WTC11 (cell line): ENCODE measurements at regions not wholly inside any gene's neighbourhood (a gene's known extent, or its start where the extent isn't known, plus 50 kb on each side); places are given as distances from the start of the nearest gene placed in this dataset.

ENCODE experiments used
- AFF4 ChIP-seq: sonication (generic); formaldehyde crosslinking; IDR thresholded peaks from 2 replicates; pipeline ENCODE4 v1.8.1; 2023; ENCODE audit warnings: mild to moderate bottlenecking, missing genetic modification reagents, borderline replicate concordance
- ARID4B ChIP-seq: sonication (generic); formaldehyde crosslinking; IDR thresholded peaks from 2 replicates; pipeline ENCODE4 v1.8.0; 2023; ENCODE audit warnings: missing genetic modification reagents, mild to moderate bottlenecking, borderline replicate concordance
- CREB1 ChIP-seq: sonication (generic); formaldehyde crosslinking; IDR thresholded peaks from 2 replicates; pipeline ENCODE4 v1.8.0; 2023; ENCODE audit warnings: mild to moderate bottlenecking, missing genetic modification reagents
- CREM ChIP-seq: sonication (generic); formaldehyde crosslinking; IDR thresholded peaks from 2 replicates; pipeline ENCODE4 v1.8.1; 2022; ENCODE audit warnings: mild to moderate bottlenecking, missing genetic modification reagents, moderate library complexity
- ESRRA ChIP-seq: sonication (generic); formaldehyde crosslinking; IDR thresholded peaks from 2 replicates; pipeline ENCODE4 v1.8.1; 2022; ENCODE audit warnings: mild to moderate bottlenecking, missing genetic modification reagents, borderline replicate concordance
- FOXJ3 ChIP-seq: sonication (generic); formaldehyde crosslinking; IDR thresholded peaks from 2 replicates; pipeline ENCODE4 v1.9.0; 2021; ENCODE audit warnings: missing genetic modification reagents, mild to moderate bottlenecking, borderline replicate concordance
- TF ChIP-seq, protein P1 (sequence below): sonication (generic); formaldehyde crosslinking; IDR thresholded peaks from 2 replicates; pipeline ENCODE4 v1.8.0; 2022; ENCODE audit warnings: mild to moderate bottlenecking, missing genetic modification reagents
- TF ChIP-seq, protein P2 (sequence below): fragments of 200-600 bp; IDR thresholded peaks from 2 replicates; pipeline ENCODE4 v1.8.0; 2022; ENCODE audit warnings: antibody characterized with exemption
- TF ChIP-seq, protein P3 (sequence below): sonication (generic); formaldehyde crosslinking; IDR thresholded peaks from 2 replicates; pipeline ENCODE4 v1.8.1; 2022; ENCODE audit warnings: low read depth, missing genetic modification reagents, borderline replicate concordance

DNA sequence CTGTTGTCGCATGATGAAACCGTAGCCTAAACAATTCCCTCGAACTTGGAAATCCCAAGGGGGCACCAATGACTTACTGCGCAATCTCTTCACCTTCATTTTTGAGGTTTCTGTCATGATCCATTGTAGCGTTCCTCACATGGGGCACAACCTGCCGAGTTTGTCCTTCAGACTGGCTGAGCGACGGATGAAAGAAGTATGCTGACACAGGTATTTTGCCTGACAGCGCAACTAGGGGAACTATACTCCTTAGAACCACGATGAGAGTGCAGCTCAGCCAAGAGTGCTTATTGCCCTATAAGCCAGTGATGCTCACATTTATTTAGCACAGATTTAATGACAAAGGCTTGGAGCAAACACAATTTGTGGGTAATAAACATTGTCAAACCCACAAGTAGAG is 106.3 kb upstream of the ZNF267 start:
- no peak for TF ChIP-seq CREM (CRISPR knock-in tag)
- TF ChIP-seq, protein P1, sequence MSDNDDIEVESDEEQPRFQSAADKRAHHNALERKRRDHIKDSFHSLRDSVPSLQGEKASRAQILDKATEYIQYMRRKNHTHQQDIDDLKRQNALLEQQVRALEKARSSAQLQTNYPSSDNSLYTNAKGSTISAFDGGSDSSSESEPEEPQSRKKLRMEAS (CRISPR knock-in tag): no peak
- TF ChIP-seq AFF4 (CRISPR knock-in tag): no peak
- no peak for TF ChIP-seq ARID4B (CRISPR knock-in tag)
- TF ChIP-seq, protein P2, sequence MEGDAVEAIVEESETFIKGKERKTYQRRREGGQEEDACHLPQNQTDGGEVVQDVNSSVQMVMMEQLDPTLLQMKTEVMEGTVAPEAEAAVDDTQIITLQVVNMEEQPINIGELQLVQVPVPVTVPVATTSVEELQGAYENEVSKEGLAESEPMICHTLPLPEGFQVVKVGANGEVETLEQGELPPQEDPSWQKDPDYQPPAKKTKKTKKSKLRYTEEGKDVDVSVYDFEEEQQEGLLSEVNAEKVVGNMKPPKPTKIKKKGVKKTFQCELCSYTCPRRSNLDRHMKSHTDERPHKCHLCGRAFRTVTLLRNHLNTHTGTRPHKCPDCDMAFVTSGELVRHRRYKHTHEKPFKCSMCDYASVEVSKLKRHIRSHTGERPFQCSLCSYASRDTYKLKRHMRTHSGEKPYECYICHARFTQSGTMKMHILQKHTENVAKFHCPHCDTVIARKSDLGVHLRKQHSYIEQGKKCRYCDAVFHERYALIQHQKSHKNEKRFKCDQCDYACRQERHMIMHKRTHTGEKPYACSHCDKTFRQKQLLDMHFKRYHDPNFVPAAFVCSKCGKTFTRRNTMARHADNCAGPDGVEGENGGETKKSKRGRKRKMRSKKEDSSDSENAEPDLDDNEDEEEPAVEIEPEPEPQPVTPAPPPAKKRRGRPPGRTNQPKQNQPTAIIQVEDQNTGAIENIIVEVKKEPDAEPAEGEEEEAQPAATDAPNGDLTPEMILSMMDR: no peak
- TF ChIP-seq CREB1 (CRISPR knock-in tag): no peak
- TF ChIP-seq, protein P3, sequence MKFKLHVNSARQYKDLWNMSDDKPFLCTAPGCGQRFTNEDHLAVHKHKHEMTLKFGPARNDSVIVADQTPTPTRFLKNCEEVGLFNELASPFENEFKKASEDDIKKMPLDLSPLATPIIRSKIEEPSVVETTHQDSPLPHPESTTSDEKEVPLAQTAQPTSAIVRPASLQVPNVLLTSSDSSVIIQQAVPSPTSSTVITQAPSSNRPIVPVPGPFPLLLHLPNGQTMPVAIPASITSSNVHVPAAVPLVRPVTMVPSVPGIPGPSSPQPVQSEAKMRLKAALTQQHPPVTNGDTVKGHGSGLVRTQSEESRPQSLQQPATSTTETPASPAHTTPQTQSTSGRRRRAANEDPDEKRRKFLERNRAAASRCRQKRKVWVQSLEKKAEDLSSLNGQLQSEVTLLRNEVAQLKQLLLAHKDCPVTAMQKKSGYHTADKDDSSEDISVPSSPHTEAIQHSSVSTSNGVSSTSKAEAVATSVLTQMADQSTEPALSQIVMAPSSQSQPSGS: no peak
- no peak for TF ChIP-seq FOXJ3 (CRISPR knock-in tag)
- no peak for TF ChIP-seq ESRRA (CRISPR knock-in tag)
